Jurkat, Clone E6-1 (cell line): ENCODE measurements at regions not wholly inside any gene's neighbourhood (a gene's known extent, or its start where the extent isn't known, plus 50 kb on each side); places are given as distances from the start of the nearest gene placed in this dataset.

Source experiments
- DNase-seq: peaks from one replicate; pipeline ENCODE4 v3.0.0-alpha.2; 2011; ENCODE audit warnings: low read depth, low spot score
- H3K4me3 ChIP-seq: 2 replicates; pipeline ENCODE4 v1.5.1; 2011; ENCODE audit warnings: mild to moderate bottlenecking, low read length, control low read depth, moderate library complexity

DNA sequence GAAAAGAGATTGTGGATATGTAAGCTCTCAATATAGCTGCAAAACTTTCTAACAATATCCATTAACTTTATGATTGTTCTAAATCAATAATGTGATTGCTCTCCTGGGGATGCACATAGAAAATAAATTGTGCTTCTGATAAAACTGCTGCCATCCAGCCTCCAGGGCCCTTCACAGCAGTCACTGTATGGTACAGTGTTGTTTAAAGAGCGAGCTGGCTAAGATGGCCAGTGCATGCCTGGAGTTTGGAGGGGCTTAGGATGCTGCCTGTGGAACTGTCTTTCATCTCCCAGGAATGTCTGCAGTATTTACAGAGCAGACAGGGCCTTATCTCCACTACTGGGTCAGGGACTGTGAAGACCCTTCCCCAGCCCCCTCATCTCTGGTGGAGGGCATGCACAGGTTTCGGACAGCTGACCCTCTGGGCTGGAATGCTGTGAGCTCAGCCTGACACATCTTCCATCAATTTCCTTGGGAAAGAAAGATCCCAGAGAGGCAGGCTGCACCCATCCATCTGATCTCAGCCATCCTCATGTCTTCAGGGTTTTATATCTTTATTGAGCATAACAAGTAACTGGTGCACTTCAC, 137.0 kb downstream of the PLPP3 start:
- DNase-seq: no peak
- H3K4me3 ChIP-seq: no peak overlapping the region

DNA sequence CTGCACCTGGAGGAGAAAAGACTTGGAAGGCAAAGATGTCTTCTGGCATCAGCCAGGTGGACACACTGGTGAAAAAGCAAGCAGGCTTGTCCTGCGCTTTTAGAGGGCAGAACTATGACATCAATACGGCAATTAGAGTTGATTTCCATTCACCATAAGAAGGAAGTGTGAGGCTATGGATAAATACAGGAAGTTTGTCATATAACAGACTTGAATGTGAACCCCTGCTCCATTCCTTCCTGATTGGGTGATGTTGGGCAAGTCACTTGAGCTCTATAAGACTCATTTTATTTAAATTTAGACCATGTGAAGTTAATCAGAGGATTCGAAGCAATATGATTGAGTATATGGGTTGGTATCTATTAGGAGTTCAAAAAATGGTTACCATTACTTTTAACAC, 137.8 kb downstream of the PLPP3 start:
- no peak for DNase-seq
- H3K4me3 ChIP-seq: no peak overlapping the region

DNA sequence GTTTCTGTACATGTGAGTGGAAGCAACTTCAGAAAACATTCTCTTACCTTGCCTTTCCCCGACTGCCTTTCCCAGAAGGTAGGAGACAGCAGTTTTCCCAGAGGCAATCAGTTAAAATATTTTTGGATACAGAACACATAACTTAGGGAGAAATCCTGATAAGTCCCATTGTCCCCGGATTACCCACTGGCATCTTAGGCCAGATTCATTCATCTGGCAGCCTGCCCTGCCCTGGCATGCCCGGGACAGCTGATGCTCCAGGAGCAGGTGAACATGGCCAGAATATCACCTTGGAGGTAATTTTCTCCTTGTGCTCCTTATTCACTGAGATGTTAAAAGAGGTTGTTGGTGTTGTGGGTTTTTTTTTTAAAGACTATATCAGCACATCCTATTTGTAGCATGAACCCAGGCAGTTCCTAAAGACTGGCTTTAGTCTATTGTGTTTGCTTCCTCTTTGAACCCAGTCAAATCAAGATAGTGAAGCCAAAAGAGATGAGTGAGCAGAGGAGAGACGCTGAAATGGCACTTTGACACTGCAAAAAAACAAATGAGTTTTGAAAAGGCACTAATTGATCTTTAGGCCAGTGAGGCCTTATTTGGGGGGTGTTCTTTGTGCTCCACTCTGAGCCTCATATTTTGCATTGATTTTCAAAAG, 139.6 kb downstream of the PLPP3 start:
- DNase-seq: no peak
- no peak overlapping the region for H3K4me3 ChIP-seq

DNA sequence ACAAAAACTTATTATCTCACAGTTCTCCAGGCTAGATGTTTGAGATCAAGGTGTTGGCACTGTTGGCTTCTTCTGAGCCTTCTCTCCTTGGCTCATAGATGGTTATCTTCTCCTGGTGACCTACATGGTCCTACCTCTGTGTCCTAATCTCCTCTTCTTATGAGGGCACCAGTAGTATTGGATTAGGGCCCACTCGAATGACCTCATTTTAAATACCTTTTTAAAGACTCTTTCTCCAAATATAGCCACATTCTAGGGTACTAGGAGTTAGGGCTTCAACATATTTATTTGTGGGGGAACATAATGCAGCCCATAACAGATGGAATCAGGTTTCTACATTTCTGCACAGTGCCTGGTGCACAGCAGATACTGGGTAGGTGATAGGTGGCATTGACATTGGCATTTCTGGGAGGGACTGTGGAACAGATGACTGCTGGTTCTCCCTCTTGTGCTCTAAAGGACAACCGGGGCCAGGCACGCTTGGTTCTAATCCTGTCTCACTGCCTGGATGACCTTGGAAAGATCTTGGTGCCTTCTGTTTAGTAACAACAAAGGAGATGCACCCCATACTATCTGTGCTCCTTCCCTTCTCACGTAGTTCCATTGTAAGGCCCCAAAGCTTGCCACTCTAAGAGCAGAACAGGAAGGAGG, 140.3 kb downstream of the PLPP3 start:
- no peak for DNase-seq
- H3K4me3 ChIP-seq: no peak overlapping the region

DNA sequence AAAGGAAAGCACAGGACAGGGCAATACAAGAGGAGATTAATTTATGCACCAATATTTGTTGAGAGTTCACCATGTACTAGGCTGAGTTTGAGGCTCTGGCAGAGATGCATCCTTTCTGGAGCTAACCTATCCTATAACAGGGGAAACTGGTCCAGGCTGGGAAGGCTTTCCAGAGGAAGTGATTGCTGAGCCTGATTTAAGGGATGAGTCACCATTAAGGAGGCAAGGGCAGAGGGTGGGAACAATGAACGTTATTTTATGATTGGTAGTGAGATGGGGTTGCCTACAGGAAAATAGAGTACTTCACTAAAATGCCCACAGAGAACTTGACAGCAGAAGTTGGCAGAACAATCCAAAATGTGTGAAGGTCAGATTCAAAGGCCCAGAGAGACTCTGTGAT, 141.4 kb downstream of the PLPP3 start:
- H3K4me3 ChIP-seq: no peak overlapping the region
- DNase-seq: no peak

DNA sequence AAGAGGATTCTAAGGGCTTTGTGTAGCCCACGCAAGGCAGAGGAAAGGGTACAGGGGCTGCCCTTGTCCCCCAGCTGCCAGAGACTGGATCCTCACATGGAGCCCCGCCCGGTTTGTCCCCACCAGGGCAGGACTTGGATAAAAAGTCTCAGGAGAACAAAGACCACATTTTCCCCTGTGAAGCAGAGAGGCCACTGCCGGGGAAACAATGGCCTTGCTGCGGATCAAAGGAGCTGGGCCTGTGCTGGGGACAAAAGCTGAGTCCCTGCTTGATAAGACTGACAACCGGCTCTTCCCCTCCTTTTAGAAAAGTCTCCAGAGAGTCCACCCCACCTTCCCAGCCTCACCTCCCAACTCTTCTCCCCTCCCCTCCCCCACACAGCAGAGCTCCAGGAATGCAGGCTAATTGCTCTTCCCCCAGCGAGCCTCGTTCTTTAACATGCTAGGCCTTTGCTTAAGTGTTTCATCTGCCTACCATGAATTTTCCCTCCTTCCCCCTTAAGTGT, 142.4 kb downstream of the PLPP3 start:
- no peak overlapping the region for H3K4me3 ChIP-seq

DNA sequence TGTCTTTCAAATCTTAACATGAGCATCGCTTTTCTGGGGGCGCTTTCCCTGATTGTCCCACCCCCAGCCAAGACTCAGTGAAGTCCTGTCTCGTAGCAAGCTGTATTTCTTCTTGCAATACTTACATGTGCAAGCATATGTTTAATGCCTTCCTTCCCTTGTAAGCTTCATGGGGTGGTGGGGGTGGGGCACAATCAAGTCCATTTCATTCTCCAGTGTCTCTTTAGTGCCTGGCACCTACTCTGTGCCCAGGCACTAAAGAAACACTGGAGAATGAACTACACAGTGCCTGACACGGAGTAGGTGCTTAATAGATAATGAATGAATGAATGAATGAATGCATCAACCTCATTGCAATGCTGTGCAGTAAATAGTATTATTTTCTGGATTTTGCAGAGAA, 143.1 kb downstream of the PLPP3 start:
- DNase-seq: no peak
- no peak overlapping the region for H3K4me3 ChIP-seq

More for the DNA sequence above, 142.4 kb downstream of the PLPP3 start:
- DNase-seq: no peak

DNA sequence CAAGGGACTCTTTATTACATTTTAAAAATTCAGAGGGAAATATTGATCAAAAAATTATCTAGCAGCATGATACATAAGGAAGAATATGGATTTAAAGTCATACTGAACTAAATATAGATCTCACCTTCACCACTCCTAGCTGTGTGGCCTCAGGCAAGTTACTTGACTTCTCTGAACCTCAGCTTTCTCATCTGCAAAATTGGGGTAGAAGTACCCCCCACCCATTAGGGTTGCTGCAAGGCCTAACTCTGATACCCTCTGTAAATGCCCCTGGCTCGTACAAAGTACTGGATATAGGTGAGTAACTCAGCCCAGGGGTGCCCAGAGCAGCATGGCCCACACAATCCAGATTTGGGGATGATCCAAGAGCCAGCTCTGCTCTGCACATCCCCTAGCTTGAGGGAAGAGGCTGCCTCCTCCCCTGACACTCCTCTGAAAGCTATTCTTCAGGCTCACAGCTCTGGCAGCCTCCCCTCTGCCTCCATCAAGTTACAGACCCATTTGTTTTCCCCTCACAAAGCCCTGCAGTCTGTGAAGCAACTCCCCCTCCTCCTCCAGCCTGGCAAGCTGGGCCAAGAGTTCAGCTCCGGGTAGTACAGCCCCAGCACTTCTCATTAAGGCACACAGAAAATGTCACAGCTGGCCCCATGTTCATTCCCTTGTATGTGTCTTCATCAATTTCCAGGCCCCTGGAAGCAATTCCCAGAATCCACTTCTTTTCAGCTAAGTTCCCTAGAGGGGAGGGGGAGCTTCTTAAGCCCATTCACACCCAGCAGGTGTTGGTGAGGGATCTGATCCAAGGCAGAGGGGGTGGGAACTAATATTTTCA, 143.7 kb downstream of the PLPP3 start:
- no peak for DNase-seq
- H3K4me3 ChIP-seq: no peak overlapping the region

DNA sequence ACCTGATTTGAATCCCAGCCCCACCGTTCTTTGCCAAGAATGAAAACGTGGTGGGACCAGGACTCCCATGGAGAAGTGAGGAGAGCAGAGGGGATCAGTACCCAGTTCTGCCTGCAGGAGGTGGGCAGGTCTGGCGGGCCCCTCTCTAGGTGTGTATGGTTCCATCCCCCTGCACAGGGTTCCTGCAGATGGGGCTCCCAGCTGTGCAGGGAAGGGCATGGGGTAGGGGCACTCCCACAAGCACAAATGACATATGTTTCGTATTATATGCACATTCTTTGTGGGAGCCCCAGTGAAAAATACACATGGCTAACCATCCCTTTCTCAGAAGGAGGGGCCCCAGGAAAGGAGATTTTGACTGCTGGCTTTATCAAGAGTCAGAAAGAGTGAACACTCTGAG, 144.6 kb downstream of the PLPP3 start:
- H3K4me3 ChIP-seq: no peak overlapping the region
- DNase-seq: no peak

DNA sequence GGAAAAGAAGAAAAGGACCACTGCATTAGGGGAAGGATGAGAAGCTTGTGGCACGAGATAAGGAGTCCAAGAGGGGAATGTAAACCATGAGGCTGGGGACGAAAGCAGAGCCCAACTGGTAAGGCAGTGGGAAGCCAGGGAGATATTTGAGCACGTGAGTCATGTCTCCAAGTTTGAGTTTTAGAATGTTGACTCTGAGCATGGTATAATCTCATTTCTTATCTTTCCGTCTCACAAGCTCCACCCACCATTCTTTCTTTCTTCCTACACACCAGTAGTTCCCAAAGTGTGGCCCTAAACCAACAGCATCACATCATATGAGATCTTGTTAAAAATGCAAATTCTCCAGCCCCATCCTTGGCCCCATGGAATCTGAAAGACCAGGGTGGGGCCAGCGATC, 145.3 kb downstream of the PLPP3 start:
- H3K4me3 ChIP-seq: no peak overlapping the region
- DNase-seq: no peak

DNA sequence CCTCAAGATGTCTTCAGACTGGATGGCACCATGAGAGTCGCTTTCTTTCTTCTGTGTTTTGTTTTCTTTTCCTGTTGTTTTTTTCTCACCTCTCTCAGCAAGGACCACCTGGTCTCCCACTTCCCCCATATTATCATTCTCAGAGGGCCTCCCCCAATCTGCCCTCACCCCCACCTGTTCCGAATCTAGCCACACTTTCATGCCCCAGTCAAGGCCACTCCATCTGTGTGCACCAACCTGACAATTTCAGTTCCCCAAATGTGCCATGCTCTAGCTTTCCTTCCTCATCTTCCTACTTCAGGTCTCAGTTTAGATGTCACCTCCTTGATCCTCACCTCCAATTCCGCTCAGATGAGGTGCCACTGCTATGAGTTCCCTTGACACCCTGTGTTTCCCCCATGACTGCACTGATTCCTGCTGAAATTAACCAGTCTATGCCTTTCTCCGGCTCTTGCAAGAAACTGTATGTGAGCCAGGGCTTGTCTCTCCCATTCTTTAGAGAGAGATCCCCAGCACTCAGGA, 146.2 kb downstream of the PLPP3 start:
- no peak for DNase-seq
- no peak overlapping the region for H3K4me3 ChIP-seq

DNA sequence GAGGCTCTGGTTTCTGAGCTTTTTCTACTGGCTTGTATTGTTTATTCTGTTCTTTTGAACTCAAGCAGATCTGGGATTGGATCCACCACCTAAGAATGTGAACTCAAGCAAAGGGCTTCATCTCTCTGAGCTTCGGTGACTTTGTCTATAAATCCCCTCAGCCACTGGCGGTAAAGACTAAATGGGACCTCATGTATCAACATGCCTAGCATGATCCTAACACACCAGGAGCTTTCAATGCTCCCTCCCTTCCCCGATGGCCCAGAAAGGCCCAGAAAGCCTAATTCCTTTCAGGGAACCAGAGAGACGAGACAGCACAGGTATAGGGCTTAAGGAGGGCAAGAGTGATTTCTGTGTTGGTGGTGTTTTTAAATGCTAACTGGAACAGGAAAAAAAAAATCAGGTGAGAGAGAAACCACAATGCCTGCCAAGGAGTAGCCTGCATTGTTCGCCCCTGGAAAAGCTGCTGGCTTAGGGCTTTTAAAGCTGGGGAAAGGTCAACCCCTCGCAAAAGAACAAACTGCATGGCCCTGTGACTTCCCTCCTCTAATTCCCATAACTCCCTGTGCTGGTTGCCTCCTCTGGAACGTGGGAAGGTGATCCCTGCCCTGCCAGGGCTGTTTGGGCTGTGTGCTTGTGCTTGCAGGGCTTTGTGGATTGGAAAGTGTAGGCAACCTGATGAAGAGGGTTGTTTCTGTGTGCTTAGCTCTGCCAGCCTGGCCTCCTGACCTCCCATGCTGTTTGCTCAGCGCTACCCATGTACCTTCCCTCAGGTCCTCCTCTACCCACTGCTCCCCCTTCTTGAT, 147.0 kb downstream of the PLPP3 start:
- no peak for DNase-seq

DNA sequence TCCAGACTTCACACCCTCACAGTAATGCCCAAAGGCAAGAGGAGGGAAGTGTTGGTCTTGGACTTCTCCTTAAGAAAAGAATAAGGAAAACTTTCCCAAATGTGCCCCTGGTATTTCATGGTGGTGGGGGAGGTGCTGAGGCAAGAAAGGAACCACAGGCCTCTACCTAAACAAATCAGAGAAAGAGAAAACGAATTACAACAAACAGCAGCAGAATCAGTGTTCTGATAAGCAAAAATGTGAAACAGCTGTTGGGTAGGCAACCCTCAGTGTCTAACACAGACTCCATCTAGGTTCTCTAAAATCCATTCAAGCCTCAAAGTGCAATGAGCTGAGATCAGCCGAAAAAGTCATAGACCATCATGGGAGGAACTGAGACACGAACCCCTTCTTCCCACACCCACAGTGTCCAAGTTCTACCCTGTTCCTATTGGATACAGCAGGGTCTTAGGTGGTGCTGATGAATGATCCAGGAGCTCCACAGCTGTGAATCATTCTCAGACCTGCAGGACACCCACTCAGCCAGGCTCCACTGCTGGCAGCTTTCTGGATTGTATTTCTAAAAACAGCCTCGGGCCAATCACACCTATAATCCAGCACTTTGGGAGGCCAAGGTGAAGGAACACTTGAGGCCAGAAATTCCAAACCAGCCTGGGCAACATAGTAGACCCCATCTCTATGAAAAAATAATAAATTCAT, 149.1 kb downstream of the PLPP3 start:
- no peak for DNase-seq
- H3K4me3 ChIP-seq: no peak overlapping the region

More for the DNA sequence above, 147.0 kb downstream of the PLPP3 start:
- H3K4me3 ChIP-seq: no peak overlapping the region

DNA sequence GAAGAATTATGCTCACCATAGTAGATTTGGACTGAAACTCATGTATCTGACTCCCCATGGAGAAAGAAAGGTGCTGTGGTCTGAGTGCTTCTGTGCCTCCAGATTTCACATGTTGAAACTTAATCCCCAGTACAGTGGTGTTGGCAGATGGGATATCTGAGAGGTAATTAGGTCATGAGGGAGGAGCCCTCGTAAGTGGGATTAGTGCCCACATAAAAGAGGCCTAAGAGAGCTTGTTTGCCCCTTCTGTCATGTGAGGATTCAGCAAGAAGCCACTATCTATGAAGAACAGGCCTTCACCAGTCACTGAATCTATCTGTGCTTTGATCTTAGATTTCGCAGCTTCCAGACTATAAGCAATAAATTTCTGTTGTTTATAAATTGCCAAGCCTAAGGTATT, 150.1 kb downstream of the PLPP3 start:
- H3K4me3 ChIP-seq: no peak overlapping the region
- no peak for DNase-seq

DNA sequence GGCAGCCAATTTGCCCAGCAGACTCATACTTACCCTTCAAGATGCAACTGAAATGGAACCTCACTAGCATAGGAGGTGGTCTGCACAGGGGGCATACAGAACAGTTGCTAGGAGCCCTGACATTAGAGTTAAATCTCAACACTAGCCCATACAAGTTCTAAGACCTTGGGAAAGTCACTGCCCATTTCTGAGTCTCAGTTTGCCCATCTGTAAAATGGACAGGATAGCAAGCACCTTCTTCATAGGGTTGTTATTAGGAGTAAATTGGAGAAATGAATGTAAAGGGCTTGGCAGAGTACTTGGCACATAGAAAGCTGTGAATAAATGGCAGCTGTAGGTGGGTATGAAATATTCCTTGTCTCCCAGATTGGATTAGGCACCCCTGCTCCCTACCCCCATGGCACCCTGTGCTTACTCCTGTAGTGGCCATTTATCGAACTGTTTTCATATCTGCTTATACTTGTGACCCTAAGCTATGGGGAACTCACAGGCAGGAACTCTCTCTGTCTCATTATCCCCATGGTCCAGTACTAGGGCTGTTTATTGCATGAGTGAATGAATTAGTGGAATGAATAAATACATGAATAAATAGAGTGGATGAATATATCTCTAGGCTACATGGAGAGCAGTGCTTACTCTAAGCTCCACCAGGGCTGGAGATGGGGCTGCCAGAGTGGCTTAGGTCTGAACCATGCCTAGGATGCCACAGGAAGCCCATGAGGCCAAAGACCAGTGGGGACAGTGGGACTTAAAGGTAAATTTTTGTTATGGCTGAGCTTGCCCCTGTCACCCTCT, 152.6 kb downstream of the PLPP3 start:
- no peak overlapping the region for H3K4me3 ChIP-seq
- no peak for DNase-seq

DNA sequence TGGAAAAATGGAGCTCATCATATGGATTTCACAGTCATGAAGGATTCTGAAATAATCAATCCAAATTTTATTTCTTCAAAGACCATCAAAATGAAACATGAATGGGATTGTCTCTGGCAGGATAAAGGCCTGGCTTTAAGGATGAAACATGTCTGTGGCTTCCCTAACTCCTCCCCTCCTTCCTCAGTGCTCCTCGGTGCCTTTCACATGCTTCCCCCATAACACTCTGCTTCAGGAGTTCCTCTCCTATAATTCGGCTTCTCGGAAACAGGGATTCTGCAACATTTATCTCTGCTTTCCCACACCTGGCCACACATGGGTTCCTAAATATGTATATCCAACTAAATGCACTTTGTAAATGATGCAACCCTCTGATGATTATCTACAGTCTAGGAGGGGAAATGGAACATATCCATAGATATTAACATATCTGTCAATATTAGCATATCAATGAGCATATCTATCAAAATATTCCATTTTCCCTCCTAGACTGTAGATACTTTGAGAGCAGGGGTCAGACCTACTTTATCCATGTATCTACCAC, 153.8 kb downstream of the PLPP3 start:
- DNase-seq: no peak
- no peak overlapping the region for H3K4me3 ChIP-seq
